GM23248 (cell line): ENCODE measurements at regions not wholly inside any gene's neighbourhood (a gene's known extent, or its start where the extent isn't known, plus 50 kb on each side); places are given as distances from the start of the nearest gene placed in this dataset.

ENCODE experiments used
- DNase-seq: peaks from one replicate; pipeline ENCODE4 v3.0.0-alpha.2; 2015
- H2AFZ ChIP-seq: fragments of 200-600 bp; sonication (generic); 2 replicates; pipeline ENCODE4 v1.6.1; 2016; ENCODE audit warnings: antibody characterized with exemption
- H3F3A ChIP-seq: fragments of 200-600 bp; sonication (generic); 2 replicates; pipeline ENCODE4 v1.6.1; 2016; ENCODE audit warnings: mild to moderate bottlenecking, antibody characterized with exemption, mixed run types; ENCODE audit not compliant: insufficient read depth
- H3K27ac ChIP-seq: fragments of 200-600 bp; sonication (generic); 2 replicates; pipeline ENCODE4 v1.5.1; 2016; ENCODE audit warnings: mild to moderate bottlenecking
- H3K27me3 ChIP-seq: fragments of 200-600 bp; sonication (generic); replicated peaks from 2 replicates; pipeline ENCODE4 v1.6.1; 2016; ENCODE audit warnings: mild to moderate bottlenecking; ENCODE audit not compliant: insufficient read depth
- H3K36me3 ChIP-seq: fragments of 200-600 bp; sonication (generic); 2 replicates; pipeline ENCODE4 v1.6.1; 2016; ENCODE audit warnings: low read depth, mild to moderate bottlenecking
- H3K4me1 ChIP-seq: fragments of 200-600 bp; sonication (generic); 2 replicates; pipeline ENCODE4 v1.6.1; 2016; ENCODE audit warnings: mild to moderate bottlenecking; ENCODE audit not compliant: insufficient read depth
- H3K4me2 ChIP-seq: fragments of 200-600 bp; sonication (generic); one replicate; pipeline ENCODE4 v1.6.1; 2016; ENCODE audit warnings: mild to moderate bottlenecking; ENCODE audit not compliant: unreplicated experiment
- H3K4me3 ChIP-seq: fragments of 200-600 bp; sonication (generic); 2 replicates; pipeline ENCODE4 v1.5.1; 2016; ENCODE audit warnings: mild to moderate bottlenecking
- H3K79me2 ChIP-seq: fragments of 200-600 bp; sonication (generic); 2 replicates; pipeline ENCODE4 v1.6.1; 2016; ENCODE audit warnings: mild to moderate bottlenecking; ENCODE audit not compliant: insufficient read depth
- H3K9ac ChIP-seq: fragments of 200-600 bp; sonication (generic); 2 replicates; pipeline ENCODE4 v1.6.1; 2016; ENCODE audit warnings: mild to moderate bottlenecking
- H3K9me2 ChIP-seq: fragments of 200-600 bp; sonication (generic); 2 replicates; pipeline ENCODE4 v1.6.1; 2016; ENCODE audit warnings: mixed run types, mild to moderate bottlenecking, moderate library complexity; ENCODE audit not compliant: insufficient read depth
- H3K9me3 ChIP-seq: fragments of 200-600 bp; sonication (generic); one replicate; pipeline ENCODE4 v1.6.1; 2017; ENCODE audit warnings: low read depth
- H4K20me1 ChIP-seq: fragments of 200-600 bp; sonication (generic); 2 replicates; pipeline ENCODE4 v1.6.0; 2016; ENCODE audit not compliant: insufficient read depth
- EZH2 ChIP-seq: fragments of 200-600 bp; sonication (generic); IDR thresholded peaks from 2 replicates; pipeline ENCODE4 v1.6.1; 2018; ENCODE audit warnings: antibody characterized with exemption, mild to moderate bottlenecking; ENCODE audit not compliant: insufficient read depth, poor library complexity, severe bottlenecking
- EZH2phosphoT487 ChIP-seq: fragments of 200-600 bp; sonication (generic); IDR thresholded peaks from 2 replicates; pipeline ENCODE4 v1.6.1; 2018; ENCODE audit warnings: antibody characterized with exemption, moderate library complexity, mild to moderate bottlenecking, low read depth; ENCODE audit not compliant: insufficient read depth
- WGBS, 2 experiments: methylation state at CpG; one replicate each; pipeline ENCODE4 v1.1.6; 2015 to 2017; ENCODE audit warnings: low lambda C conversion rate in 2 of 2, low coverage in 1 of 2; ENCODE audit errors: missing lambda C conversion rate in 2 of 2; 5-methylcytosine and 5-hydroxymethylcytosine counted together
- in situ Hi-C: fragments of 300-500 bp; cut with MboI; formaldehyde crosslinking; loops from 2 replicates; pipeline ENCODE4 v1.15.0; 2020

DNA sequence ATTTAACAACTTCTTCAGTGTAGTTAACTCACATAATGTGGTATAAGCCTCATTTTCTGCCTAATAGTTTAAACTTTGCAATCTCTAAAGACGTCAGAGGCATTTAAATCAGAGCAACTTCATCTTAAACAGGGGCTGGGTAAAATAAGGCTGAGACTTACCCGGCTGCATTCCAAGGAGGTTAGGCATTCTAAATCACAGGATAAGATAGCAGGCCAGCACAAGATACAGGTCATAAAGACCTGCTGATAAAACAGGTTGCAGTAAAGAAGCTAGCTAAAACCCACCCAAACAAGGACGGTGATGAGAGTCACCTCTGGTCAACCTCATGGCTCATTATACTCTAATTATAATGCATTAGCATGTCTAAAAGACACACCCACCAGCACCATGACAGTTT, 115.6 kb upstream of the PKP2 start:
- Histone ChIP-seq H2AFZ (no peak overlapping the region), H3K9me3 (no peaks in the 10 kb centered on the region), H3F3A (no peaks in the 10 kb centered on the region), H4K20me1 (no peaks in the 10 kb centered on the region), H3K9me2 (no peaks in the 10 kb centered on the region), H3K79me2 (no peaks in the 10 kb centered on the region), H3K4me3 (no peak overlapping the region), H3K36me3 (no peaks in the 10 kb centered on the region), H3K4me2 (no peak overlapping the region), H3K4me1 (no peaks in the 10 kb centered on the region), H3K27ac (no peak overlapping the region), H3K9ac (no peak overlapping the region), H3K27me3 (no peaks in the 10 kb centered on the region)
- in situ Hi-C loops: no loop called here
- WGBS, 2 experiments: 2 to 7% methylated on average over 3 of the region's 3 CpGs
- DNase-seq: no peak
- TF ChIP-seq EZH2 (no peak), EZH2phosphoT487 (no peak)

DNA sequence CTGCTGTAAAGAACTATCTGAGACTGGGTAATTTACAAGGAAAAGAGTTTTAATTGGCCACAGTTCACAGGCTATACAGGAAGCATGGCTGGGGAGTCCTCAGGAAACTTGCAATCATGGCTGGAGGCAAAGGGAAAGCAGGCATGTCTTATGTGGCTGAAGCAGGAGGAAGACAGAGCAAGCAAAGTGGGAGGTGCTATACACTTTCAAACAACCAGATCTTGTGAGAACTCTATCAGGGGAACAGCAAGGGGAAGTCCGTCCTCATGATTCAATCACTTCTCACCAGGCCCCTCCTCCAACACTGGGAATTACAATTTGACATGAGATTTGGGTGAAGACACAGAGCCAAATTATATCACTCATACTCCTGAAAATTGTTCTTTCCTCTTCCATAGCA, 109.5 kb upstream of the PKP2 start:
- Histone ChIP-seq H3K9ac (no peak overlapping the region), H3K27me3 (no peaks in the 10 kb centered on the region), H4K20me1 (no peaks in the 10 kb centered on the region), H3F3A (no peaks in the 10 kb centered on the region), H3K9me2 (no peaks in the 10 kb centered on the region), H3K4me3 (no peak overlapping the region), H2AFZ (no peak overlapping the region), H3K27ac (no peak overlapping the region), H3K4me1 (no peaks in the 10 kb centered on the region), H3K36me3 (no peaks in the 10 kb centered on the region), H3K4me2 (no peak overlapping the region), H3K9me3 (no peaks in the 10 kb centered on the region), H3K79me2 (no peaks in the 10 kb centered on the region)
- WGBS, 2 experiments: 44 to 45% methylated on average over 1 of the region's 1 CpG
- in situ Hi-C loops: no loop called here
- TF ChIP-seq EZH2 (no peak), EZH2phosphoT487 (no peak)
- DNase-seq: no peak

- in situ Hi-C loops: no loop called here
- DNase-seq: no peak
- H3K79me2 ChIP-seq: no peaks in the 10 kb centered on the region
- H3K4me2 ChIP-seq: no peak overlapping the region
- H3K9me3 ChIP-seq: no peaks in the 10 kb centered on the region
- no peak for TF ChIP-seq EZH2phosphoT487
- no peak for TF ChIP-seq EZH2
- H3K27ac ChIP-seq: no peak overlapping the region
- H3K27me3 ChIP-seq: no peaks in the 10 kb centered on the region
- H3K4me3 ChIP-seq: no peak overlapping the region
- no peak overlapping the region for H2AFZ ChIP-seq
- WGBS, 2 experiments: 13 to 19% methylated on average over 2 of the region's 2 CpGs
- no peak overlapping the region for H3K9ac ChIP-seq
- no peaks in the 10 kb centered on the region for H4K20me1 ChIP-seq
- H3K36me3 ChIP-seq: no peaks in the 10 kb centered on the region
- H3K9me2 ChIP-seq: no peaks in the 10 kb centered on the region
- no peaks in the 10 kb centered on the region for H3F3A ChIP-seq
- H3K4me1 ChIP-seq: no peaks in the 10 kb centered on the region
Observed at GRCh38 chr12:33000016-33000415, 103.4 kb upstream of the PKP2 start.

DNA sequence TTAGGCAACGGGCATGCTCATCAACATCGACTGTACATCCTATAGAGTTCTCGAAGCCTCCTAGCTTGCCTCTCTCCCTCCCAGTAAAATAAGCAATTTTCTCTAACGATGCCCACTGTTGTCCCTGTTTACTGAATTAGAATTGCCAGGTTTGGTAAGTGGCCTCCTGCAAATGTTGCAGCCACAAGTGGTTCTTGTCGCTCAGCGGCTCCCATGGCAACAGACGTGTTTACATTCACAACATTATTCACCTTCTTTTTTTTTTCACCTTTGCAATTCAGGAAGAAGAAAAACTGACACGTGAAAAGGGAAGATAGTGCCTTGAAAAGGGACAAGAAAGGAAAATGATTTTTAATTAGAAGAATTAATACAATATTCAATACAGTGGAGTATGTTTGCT, 100.9 kb upstream of the PKP2 start:
- Histone ChIP-seq H3K27me3 (no peaks in the 10 kb centered on the region), H3K4me3 (no peak overlapping the region), H3K4me1 (no peaks in the 10 kb centered on the region), H2AFZ (no peak overlapping the region), H3K79me2 (no peaks in the 10 kb centered on the region), H3K9me3 (no peaks in the 10 kb centered on the region), H4K20me1 (no peaks in the 10 kb centered on the region), H3K9ac (no peak overlapping the region), H3K4me2 (no peak overlapping the region), H3K27ac (no peak overlapping the region), H3K9me2 (no peaks in the 10 kb centered on the region), H3F3A (no peaks in the 10 kb centered on the region), H3K36me3 (no peaks in the 10 kb centered on the region)
- DNase-seq: no peak
- TF ChIP-seq EZH2phosphoT487 (no peak), EZH2 (no peak)
- WGBS, 2 experiments: 8 to 12% methylated on average over 8 of the region's 8 CpGs
- in situ Hi-C loops: no loop called here

- Histone ChIP-seq H3F3A (no peaks in the 10 kb centered on the region), H3K9me3 (no peaks in the 10 kb centered on the region), H3K27ac (no peak overlapping the region), H3K4me3 (no peak overlapping the region), H2AFZ (no peak overlapping the region), H3K4me2 (no peak overlapping the region), H3K36me3 (no peaks in the 10 kb centered on the region), H3K9ac (no peak overlapping the region), H4K20me1 (no peaks in the 10 kb centered on the region), H3K4me1 (no peaks in the 10 kb centered on the region), H3K9me2 (no peaks in the 10 kb centered on the region), H3K79me2 (no peaks in the 10 kb centered on the region), H3K27me3 (no peaks in the 10 kb centered on the region)
- in situ Hi-C loops: no loop called here
- no peak for DNase-seq
- WGBS, 2 experiments: 6 to 11% methylated on average over 2 of the region's 2 CpGs
- TF ChIP-seq EZH2phosphoT487 (no peak), EZH2 (no peak)
Observed at GRCh38 chr12:32995623-32996022, 99.0 kb upstream of the PKP2 start.
